Keratinocyte (primary cell): ENCODE measurements at regions not wholly inside any gene's neighbourhood (a gene's known extent, or its start where the extent isn't known, plus 50 kb on each side); places are given as distances from the start of the nearest gene placed in this dataset.

Experiments
- CTCF ChIP-seq, 3 experiments: IDR thresholded peaks in 1 of 3; conservative IDR thresholded peaks in 1 of 3; optimal IDR thresholded peaks in 1 of 3; 2 replicates in 2 of 3; 3 replicates in 1 of 3; pipeline versions ENCODE3 to v1.5.1; 2011; ENCODE audit warnings: low read length in 3 of 3, mild to moderate bottlenecking in 3 of 3, moderate library complexity in 2 of 3, control low read depth in 1 of 3, inconsistent platforms in 1 of 3; ENCODE audit not compliant: insufficient read depth in 2 of 3; ENCODE audit errors: extremely low read depth in 1 of 3
- EZH2 ChIP-seq: IDR thresholded peaks from one replicate; pipeline ENCODE4 v1.6.1; 2012; ENCODE audit warnings: inconsistent platforms, mild to moderate bottlenecking, low read length, moderate library complexity

- no peak for TF ChIP-seq CTCF (optimal IDR thresholded peaks at IDR 0.05 in 1 of 3, IDR thresholded peaks at IDR 0.05 in 1 of 3, conservative IDR thresholded peaks at IDR 0.05 in 1 of 3; ENCODE audit: extremely low read depth in 1 of 3, insufficient read depth in 2 of 3, low read length in 3 of 3)
- TF ChIP-seq EZH2, result no peak
These were observed 127.7 kb downstream of the ALDH8A1 start for GRCh38 chr6:134821928-134822864.
